Mesothelial cell of epicardium (in vitro differentiated cells): ENCODE measurements at regions not wholly inside any gene's neighbourhood (a gene's known extent, or its start where the extent isn't known, plus 50 kb on each side); places are given as distances from the start of the nearest gene placed in this dataset.

Experiments
- DNase-seq, 2 experiments: peaks; one replicate each; pipeline ENCODE4 v3.0.0; 2021; ENCODE audit warnings: low spot score in 2 of 2; ENCODE audit not compliant: unreplicated experiment in 2 of 2
- H3K27ac Mint-ChIP-seq: 2 replicates; pipeline ENCODE4 v1.8.0; 2021; ENCODE audit warnings: mixed read lengths
- H3K27me3 Mint-ChIP-seq: 2 replicates; pipeline ENCODE4 v1.8.0; 2021; ENCODE audit warnings: low read depth, mixed read lengths
- H3K36me3 Mint-ChIP-seq: 2 replicates; pipeline ENCODE4 v1.8.0; 2021; ENCODE audit warnings: mixed read lengths
- H3K4me1 Mint-ChIP-seq: 2 replicates; pipeline ENCODE4 v1.8.0; 2021; ENCODE audit warnings: mixed read lengths
- H3K4me3 Mint-ChIP-seq: 2 replicates; pipeline ENCODE4 v1.8.0; 2021; ENCODE audit warnings: mild to moderate bottlenecking, moderate library complexity, mixed read lengths
- H3K9me3 Mint-ChIP-seq: 2 replicates; pipeline ENCODE4 v1.8.0; 2021; ENCODE audit warnings: mixed read lengths
- CTCF ChIP-seq: fragments of 200-600 bp; sonication (generic); IDR thresholded peaks from one replicate; pipeline ENCODE4 v1.5.0; 2021; ENCODE audit warnings: antibody characterized with exemption; ENCODE audit not compliant: unreplicated experiment

DNA sequence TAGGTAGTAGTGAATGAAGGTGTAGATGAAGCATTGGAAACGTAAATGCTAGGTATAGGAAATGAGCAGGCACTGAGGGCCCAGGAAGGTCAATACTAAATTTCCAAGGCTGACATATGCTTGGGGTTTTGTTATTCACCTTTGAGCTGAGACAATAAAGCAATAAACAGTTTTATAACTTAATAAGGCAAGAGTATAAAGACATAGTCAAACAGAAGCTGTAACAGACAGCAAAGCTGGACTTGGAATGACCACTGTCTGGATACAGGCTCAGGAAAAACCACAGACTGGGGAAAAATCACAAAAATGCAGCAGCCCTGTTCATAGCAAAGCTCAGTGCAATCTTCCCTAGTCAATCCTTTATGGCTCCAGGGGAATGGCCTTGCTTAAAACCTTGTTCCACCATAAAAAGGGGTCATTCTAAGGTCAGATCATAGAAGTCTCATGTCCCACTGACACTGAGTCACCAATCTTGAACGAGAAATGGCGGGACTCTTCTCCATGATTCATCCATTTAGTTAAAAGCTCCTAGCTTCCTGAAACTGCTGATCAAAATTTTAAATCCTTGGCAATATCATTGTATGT lies 493.3 kb downstream of the CMPK2 start:
- H3K4me3 Mint-ChIP-seq = no peak overlapping the region
- peaks cover 4% of the 10 kb centered on the region for H3K36me3 Mint-ChIP-seq
- no peak for TF ChIP-seq CTCF
- peaks cover 27% of the 10 kb centered on the region for H3K9me3 Mint-ChIP-seq
- H3K27ac Mint-ChIP-seq = peak overlapping the region; percentile 80
- H3K4me1 Mint-ChIP-seq = peaks cover 23% of the 10 kb centered on the region
- no peaks in the 10 kb centered on the region for H3K27me3 Mint-ChIP-seq
- no peak for DNase-seq

- H3K36me3 Mint-ChIP-seq = peaks cover 4% of the 10 kb centered on the region
- H3K27me3 Mint-ChIP-seq = no peaks in the 10 kb centered on the region
- H3K4me1 Mint-ChIP-seq = no peaks in the 10 kb centered on the region
- DNase-seq = no peak
- no peak for TF ChIP-seq CTCF
- no peak overlapping the region for H3K4me3 Mint-ChIP-seq
- H3K27ac Mint-ChIP-seq = no peak overlapping the region
- H3K9me3 Mint-ChIP-seq = peaks cover 27% of the 10 kb centered on the region
These were observed 484.4 kb downstream of the CMPK2 start for GRCh38 chr2:6381326-6381725.

- no peak for TF ChIP-seq CTCF
- H3K27ac Mint-ChIP-seq = no peak overlapping the region
- no peaks in the 10 kb centered on the region for H3K27me3 Mint-ChIP-seq
- no peaks in the 10 kb centered on the region for H3K4me1 Mint-ChIP-seq
- DNase-seq = no peak
- H3K36me3 Mint-ChIP-seq = no peaks in the 10 kb centered on the region
- H3K4me3 Mint-ChIP-seq = no peak overlapping the region
- peaks cover 8% of the 10 kb centered on the region for H3K9me3 Mint-ChIP-seq
These were observed 481.4 kb downstream of the CMPK2 start for GRCh38 chr2:6384341-6384740.

GRCh38 chr2:6392354-6392753 lies 473.4 kb downstream of the CMPK2 start:
- Mint-ChIP-seq H3K27ac (no peak overlapping the region), H3K27me3 (no peaks in the 10 kb centered on the region), H3K9me3 (peaks cover 18% of the 10 kb centered on the region), H3K4me1 (peaks cover 2% of the 10 kb centered on the region), H3K36me3 (no peaks in the 10 kb centered on the region), H3K4me3 (no peak overlapping the region)
- no peak for DNase-seq
- TF ChIP-seq CTCF = no peak

GRCh38 chr2:6392966-6393365 lies 472.7 kb downstream of the CMPK2 start:
- H3K9me3 Mint-ChIP-seq = peaks cover 18% of the 10 kb centered on the region
- H3K27ac Mint-ChIP-seq = no peak overlapping the region
- H3K4me3 Mint-ChIP-seq = no peak overlapping the region
- no peak for TF ChIP-seq CTCF
- H3K36me3 Mint-ChIP-seq = no peaks in the 10 kb centered on the region
- DNase-seq = no peak
- H3K4me1 Mint-ChIP-seq = peaks cover 2% of the 10 kb centered on the region
- H3K27me3 Mint-ChIP-seq = no peaks in the 10 kb centered on the region

- Mint-ChIP-seq H3K9me3 (peaks cover 11% of the 10 kb centered on the region), H3K27me3 (no peaks in the 10 kb centered on the region), H3K4me1 (peaks cover 2% of the 10 kb centered on the region), H3K4me3 (no peak overlapping the region), H3K36me3 (no peaks in the 10 kb centered on the region), H3K27ac (no peak overlapping the region)
- TF ChIP-seq CTCF = no peak
- no peak for DNase-seq
These were observed 471.9 kb downstream of the CMPK2 start for GRCh38 chr2:6393819-6394218.
